GM12872 (cell line): ENCODE measurements at regions not wholly inside any gene's neighbourhood (a gene's known extent, or its start where the extent isn't known, plus 50 kb on each side); places are given as distances from the start of the nearest gene placed in this dataset.

Source experiments
- TF ChIP-seq, protein P1 (sequence below): IDR thresholded peaks from 3 replicates; pipeline ENCODE4 v1.5.1; 2011; ENCODE audit warnings: low read depth, mild to moderate bottlenecking, low read length, moderate library complexity; ENCODE audit not compliant: insufficient read depth

- TF ChIP-seq, protein P1, sequence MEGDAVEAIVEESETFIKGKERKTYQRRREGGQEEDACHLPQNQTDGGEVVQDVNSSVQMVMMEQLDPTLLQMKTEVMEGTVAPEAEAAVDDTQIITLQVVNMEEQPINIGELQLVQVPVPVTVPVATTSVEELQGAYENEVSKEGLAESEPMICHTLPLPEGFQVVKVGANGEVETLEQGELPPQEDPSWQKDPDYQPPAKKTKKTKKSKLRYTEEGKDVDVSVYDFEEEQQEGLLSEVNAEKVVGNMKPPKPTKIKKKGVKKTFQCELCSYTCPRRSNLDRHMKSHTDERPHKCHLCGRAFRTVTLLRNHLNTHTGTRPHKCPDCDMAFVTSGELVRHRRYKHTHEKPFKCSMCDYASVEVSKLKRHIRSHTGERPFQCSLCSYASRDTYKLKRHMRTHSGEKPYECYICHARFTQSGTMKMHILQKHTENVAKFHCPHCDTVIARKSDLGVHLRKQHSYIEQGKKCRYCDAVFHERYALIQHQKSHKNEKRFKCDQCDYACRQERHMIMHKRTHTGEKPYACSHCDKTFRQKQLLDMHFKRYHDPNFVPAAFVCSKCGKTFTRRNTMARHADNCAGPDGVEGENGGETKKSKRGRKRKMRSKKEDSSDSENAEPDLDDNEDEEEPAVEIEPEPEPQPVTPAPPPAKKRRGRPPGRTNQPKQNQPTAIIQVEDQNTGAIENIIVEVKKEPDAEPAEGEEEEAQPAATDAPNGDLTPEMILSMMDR, result no peak
Observed at GRCh38 chr2:64350996-64351395, 103.0 kb upstream of the LGALSL start.

GRCh38 chr2:64352292-64352691, 101.7 kb upstream of the LGALSL start:
- TF ChIP-seq, protein P1, result no peak

GRCh38 chr2:64354857-64355680, 98.9 kb upstream of the LGALSL start:
- TF ChIP-seq, protein P1, result no peak

DNA sequence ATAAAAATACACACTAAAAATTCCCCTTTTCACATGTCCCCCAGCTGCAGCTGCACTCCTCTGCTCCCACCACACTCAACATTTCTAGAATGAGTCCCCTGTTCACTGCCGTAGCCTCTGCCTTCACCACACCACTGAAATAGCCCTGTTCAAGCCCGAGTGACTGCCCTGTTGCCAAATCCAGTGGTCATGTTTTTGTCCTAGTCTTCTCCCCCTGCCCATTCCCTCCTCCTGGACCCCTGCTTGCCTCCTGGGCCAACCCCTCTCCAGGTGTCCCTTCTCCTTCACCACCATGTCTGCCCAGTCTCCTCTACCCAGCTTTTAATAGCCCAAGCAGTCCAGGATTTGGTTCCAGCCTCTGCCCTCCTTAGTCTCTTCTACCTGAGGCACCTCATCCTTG, 97.1 kb upstream of the LGALSL start:
- TF ChIP-seq, protein P1, result no peak

- TF ChIP-seq, protein P1, result no peak
Observed at GRCh38 chr2:64359171-64359891, 94.6 kb upstream of the LGALSL start.

DNA sequence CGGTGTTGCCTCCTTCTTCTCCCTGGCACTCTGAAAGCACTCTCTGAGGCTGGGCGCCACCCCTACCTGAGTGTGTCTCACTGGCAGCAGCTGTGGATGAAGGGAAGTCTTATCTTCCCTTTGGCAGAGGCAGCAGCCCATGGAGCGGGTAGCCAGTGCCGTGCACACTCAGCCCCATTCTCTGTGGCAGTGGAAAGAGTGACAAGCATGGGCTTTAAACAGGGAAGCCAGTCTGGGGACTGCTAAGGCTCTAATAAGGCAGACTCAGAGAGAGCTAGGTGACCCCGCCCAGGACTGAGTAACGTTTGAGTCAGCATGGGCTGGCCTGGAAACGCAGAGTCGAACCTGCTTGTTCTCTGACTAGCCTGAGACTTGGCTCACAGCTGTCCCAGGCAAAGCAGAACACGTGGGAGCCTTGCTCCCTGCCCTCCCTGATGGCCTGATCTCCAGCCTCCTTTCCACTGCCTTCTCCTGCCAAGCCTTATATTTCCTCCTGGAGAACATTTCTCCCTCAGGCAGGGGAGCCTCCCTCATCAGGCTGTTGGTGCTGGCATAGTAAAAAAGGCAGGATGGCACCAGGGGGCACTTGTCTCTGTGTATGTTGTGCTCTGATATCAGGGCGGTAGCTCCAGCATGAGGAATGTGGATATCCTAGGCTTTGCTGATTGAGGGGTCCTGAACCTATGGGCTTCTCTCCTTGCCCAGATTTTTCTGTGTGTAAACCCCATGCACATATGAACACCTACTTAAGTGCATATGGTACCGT, 93.9 kb upstream of the LGALSL start:
- TF ChIP-seq, protein P1, result no peak
